Neural cell (in vitro differentiated cells): ENCODE measurements at regions not wholly inside any gene's neighbourhood (a gene's known extent, or its start where the extent isn't known, plus 50 kb on each side); places are given as distances from the start of the nearest gene placed in this dataset.

Experiments used
- H2AFZ ChIP-seq: fragments of 200-600, 300-800 bp; sonication (generic), shearing (Covaris generic); 2 replicates; pipeline ENCODE4 v1.6.0; 2014; ENCODE audit warnings: low read depth, mild to moderate bottlenecking, antibody characterized with exemption, low read length, moderate library complexity
- H3F3A ChIP-seq: fragments of 200-600 bp; shearing (Covaris generic); 2 replicates; pipeline ENCODE4 v1.6.1; 2016; ENCODE audit warnings: mild to moderate bottlenecking, moderate library complexity, mixed read lengths, antibody characterized with exemption, low read length; ENCODE audit not compliant: insufficient read depth, poor library complexity, severe bottlenecking
- H3K27ac ChIP-seq: fragments of 200-600, 300-800 bp; sonication (generic), shearing (Covaris generic); 2 replicates; pipeline ENCODE4 v1.5.1; 2014; ENCODE audit warnings: mild to moderate bottlenecking, low read length, moderate library complexity
- H3K27me3 ChIP-seq: fragments of 300-800, 200-600 bp; sonication (generic), shearing (Covaris generic); 2 replicates; pipeline ENCODE4 v1.6.0; 2014; ENCODE audit warnings: mild to moderate bottlenecking, low read depth, low read length, moderate library complexity; ENCODE audit not compliant: insufficient read depth
- H3K36me3 ChIP-seq: fragments of 300-800, 200-600 bp; sonication (generic), shearing (Covaris generic); 2 replicates; pipeline ENCODE4 v1.5.1; 2014; ENCODE audit warnings: mild to moderate bottlenecking, antibody characterized with exemption, low read length, moderate library complexity; ENCODE audit not compliant: insufficient read depth
- H3K4me2 ChIP-seq: fragments of 300-800, 200-600 bp; sonication (generic), shearing (Covaris generic); 2 replicates; pipeline ENCODE4 v1.6.0; 2014; ENCODE audit warnings: mild to moderate bottlenecking, low read length
- H3K4me3 ChIP-seq: fragments of 300-800, 200-600 bp; sonication (generic), shearing (Covaris generic); 2 replicates; pipeline ENCODE4 v1.5.1; 2014; ENCODE audit warnings: mild to moderate bottlenecking, low read length, moderate library complexity
- H3K79me2 ChIP-seq: fragments of 200-600 bp; shearing (Covaris generic); replicated peaks from 2 replicates; pipeline ENCODE4 v1.6.0; 2014; ENCODE audit warnings: mild to moderate bottlenecking, low read length, moderate library complexity; ENCODE audit not compliant: insufficient read depth
- H3K9ac ChIP-seq: fragments of 300-800, 200-600 bp; sonication (generic), shearing (Covaris generic); 2 replicates; pipeline ENCODE4 v1.6.1; 2016; ENCODE audit warnings: mild to moderate bottlenecking, low read length, mixed read lengths
- H3K9me2 ChIP-seq: fragments of 200-600 bp; shearing (Covaris generic); 2 replicates; pipeline ENCODE4 v1.6.1; 2016; ENCODE audit warnings: mild to moderate bottlenecking, low read length, mixed read lengths; ENCODE audit not compliant: insufficient read depth
- H3K9me3 ChIP-seq: fragments of 200-600, 300-800 bp; sonication (generic), shearing (Covaris generic); 2 replicates; pipeline ENCODE4 v1.6.1; 2016; ENCODE audit warnings: mild to moderate bottlenecking, mixed run types, low read length, moderate library complexity, mixed read lengths
- H4K20me1 ChIP-seq: fragments of 200-600 bp; shearing (Covaris generic); 2 replicates; pipeline ENCODE4 v1.6.1; 2016; ENCODE audit warnings: mild to moderate bottlenecking, mixed run types; ENCODE audit not compliant: insufficient read depth
- CTCF ChIP-seq: fragments of 450-650 bp; IDR thresholded peaks from 2 replicates; pipeline ENCODE4 v1.5.1; 2014; ENCODE audit warnings: antibody characterized with exemption, mild to moderate bottlenecking, moderate library complexity; ENCODE audit not compliant: poor library complexity, severe bottlenecking
- EP300 ChIP-seq: fragments of 450-650 bp; conservative IDR thresholded peaks from 2 replicates; pipeline ENCODE4 v1.6.1; 2014; ENCODE audit warnings: antibody characterized with exemption, mild to moderate bottlenecking, moderate library complexity; ENCODE audit not compliant: poor library complexity, severe bottlenecking
- EZH2 ChIP-seq: fragments of 200-600, 300-800 bp; shearing (Covaris generic), sonication (generic); IDR thresholded peaks from 2 replicates; pipeline ENCODE4 v1.6.1; 2014; ENCODE audit warnings: antibody characterized with exemption, low read length, borderline replicate concordance, mild to moderate bottlenecking; ENCODE audit not compliant: insufficient read depth, poor library complexity, severe bottlenecking
- MXI1 ChIP-seq: fragments of 450-650 bp; conservative IDR thresholded peaks from 2 replicates; pipeline ENCODE4 v1.6.1; 2014; ENCODE audit warnings: antibody characterized with exemption, mild to moderate bottlenecking; ENCODE audit not compliant: poor library complexity, severe bottlenecking
- POLR2AphosphoS5 ChIP-seq: IDR thresholded peaks from 2 replicates; pipeline ENCODE4 v1.6.1; 2012
- RAD21 ChIP-seq: fragments of 450-650 bp; conservative IDR thresholded peaks from 2 replicates; pipeline ENCODE4 v1.6.1; 2014; ENCODE audit warnings: antibody characterized with exemption, mild to moderate bottlenecking, moderate library complexity
- SMC3 ChIP-seq: fragments of 450-650 bp; conservative IDR thresholded peaks from 2 replicates; pipeline ENCODE4 v1.6.1; 2014; ENCODE audit warnings: antibody characterized with exemption, mild to moderate bottlenecking, moderate library complexity; ENCODE audit not compliant: poor library complexity
- TAF1 ChIP-seq: IDR thresholded peaks from 2 replicates; pipeline ENCODE4 v1.6.1; 2012; ENCODE audit warnings: low read depth
- TF ChIP-seq, protein P1 (sequence below): IDR thresholded peaks from 2 replicates; pipeline ENCODE4 v1.6.1; 2012; ENCODE audit warnings: borderline replicate concordance

DNA sequence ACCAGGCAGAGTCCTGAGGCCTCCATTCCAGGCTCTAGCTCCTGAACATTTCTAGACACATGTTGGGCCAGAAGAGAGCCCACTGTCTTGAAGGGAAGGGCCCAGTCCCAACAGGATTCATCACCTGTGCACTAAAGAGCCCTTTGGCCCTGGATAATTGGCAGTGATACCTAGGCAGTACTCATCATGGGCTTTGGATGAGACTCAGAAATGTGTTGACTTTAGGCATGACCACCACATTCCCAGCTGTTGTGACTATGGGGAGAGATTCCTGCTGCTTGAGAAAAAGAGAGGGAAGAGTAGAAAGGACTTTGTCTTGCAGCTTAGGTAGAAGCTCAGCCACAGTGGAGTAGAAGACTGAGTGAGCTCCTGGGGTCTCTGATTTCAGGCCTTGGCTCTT, 138.4 kb upstream of the DAPK1 start:
- H3K9me3 ChIP-seq = no peaks in the 10 kb centered on the region
- H3K36me3 ChIP-seq = no peaks in the 10 kb centered on the region
- H3K9me2 ChIP-seq = no peaks in the 10 kb centered on the region
- H3F3A ChIP-seq = no peaks in the 10 kb centered on the region
- no peaks in the 10 kb centered on the region for H3K79me2 ChIP-seq
- TF ChIP-seq SMC3 = no peak
- TF ChIP-seq, protein P1, sequence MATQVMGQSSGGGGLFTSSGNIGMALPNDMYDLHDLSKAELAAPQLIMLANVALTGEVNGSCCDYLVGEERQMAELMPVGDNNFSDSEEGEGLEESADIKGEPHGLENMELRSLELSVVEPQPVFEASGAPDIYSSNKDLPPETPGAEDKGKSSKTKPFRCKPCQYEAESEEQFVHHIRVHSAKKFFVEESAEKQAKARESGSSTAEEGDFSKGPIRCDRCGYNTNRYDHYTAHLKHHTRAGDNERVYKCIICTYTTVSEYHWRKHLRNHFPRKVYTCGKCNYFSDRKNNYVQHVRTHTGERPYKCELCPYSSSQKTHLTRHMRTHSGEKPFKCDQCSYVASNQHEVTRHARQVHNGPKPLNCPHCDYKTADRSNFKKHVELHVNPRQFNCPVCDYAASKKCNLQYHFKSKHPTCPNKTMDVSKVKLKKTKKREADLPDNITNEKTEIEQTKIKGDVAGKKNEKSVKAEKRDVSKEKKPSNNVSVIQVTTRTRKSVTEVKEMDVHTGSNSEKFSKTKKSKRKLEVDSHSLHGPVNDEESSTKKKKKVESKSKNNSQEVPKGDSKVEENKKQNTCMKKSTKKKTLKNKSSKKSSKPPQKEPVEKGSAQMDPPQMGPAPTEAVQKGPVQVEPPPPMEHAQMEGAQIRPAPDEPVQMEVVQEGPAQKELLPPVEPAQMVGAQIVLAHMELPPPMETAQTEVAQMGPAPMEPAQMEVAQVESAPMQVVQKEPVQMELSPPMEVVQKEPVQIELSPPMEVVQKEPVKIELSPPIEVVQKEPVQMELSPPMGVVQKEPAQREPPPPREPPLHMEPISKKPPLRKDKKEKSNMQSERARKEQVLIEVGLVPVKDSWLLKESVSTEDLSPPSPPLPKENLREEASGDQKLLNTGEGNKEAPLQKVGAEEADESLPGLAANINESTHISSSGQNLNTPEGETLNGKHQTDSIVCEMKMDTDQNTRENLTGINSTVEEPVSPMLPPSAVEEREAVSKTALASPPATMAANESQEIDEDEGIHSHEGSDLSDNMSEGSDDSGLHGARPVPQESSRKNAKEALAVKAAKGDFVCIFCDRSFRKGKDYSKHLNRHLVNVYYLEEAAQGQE = no peak
- TF ChIP-seq MXI1 = no peak
- no peak for TF ChIP-seq RAD21
- no peak for TF ChIP-seq EP300
- no peak for TF ChIP-seq CTCF
- TF ChIP-seq EZH2 = no peak
- TF ChIP-seq TAF1 = no peak
- TF ChIP-seq POLR2AphosphoS5 = no peak
- no peak overlapping the region for H3K27ac ChIP-seq
- H3K9ac ChIP-seq = no peak overlapping the region
- no peak overlapping the region for H3K4me2 ChIP-seq
- H4K20me1 ChIP-seq = no peaks in the 10 kb centered on the region
- H2AFZ ChIP-seq = no peak overlapping the region
- no peak overlapping the region for H3K4me3 ChIP-seq
- no peaks in the 10 kb centered on the region for H3K27me3 ChIP-seq

DNA sequence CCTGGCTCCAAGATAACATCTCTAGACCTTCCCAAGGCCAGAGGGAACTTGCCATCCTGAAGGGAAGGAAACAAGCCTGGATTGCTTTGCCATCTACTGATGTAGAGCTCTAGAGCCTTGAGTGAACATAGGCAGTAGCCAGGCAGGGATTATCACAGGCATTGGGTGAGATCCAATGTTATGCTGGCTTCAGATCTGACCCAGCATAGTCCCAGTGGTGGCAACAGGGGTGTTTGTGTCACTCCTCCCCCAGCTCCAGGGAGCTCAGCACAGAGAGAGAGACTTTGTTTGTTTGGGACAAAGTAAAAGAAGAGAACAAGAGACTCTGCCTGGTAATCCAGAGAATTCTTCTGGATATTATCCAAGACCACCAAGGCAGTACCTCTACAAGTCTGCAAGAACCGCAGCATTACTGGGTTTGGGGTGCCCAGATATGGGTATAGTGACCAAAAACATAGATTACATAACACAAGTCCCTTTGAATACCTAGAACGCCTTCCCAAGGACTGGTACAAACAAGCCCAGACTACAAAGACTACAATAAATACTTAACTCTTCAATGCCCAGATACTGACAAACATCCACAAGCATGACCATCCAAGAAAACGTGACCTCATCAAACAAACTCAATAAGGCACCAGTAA, 137.6 kb upstream of the DAPK1 start:
- Histone ChIP-seq H3K27ac (no peak overlapping the region), H3K27me3 (no peaks in the 10 kb centered on the region), H3K9me3 (no peaks in the 10 kb centered on the region), H2AFZ (no peak overlapping the region), H3K4me2 (no peak overlapping the region), H3K79me2 (no peaks in the 10 kb centered on the region), H3K9ac (no peak overlapping the region), H3K36me3 (no peaks in the 10 kb centered on the region), H3K4me3 (no peak overlapping the region), H4K20me1 (no peaks in the 10 kb centered on the region), H3F3A (no peaks in the 10 kb centered on the region), H3K9me2 (no peaks in the 10 kb centered on the region)
- TF ChIP-seq, protein P1 = no peak
- TF ChIP-seq POLR2AphosphoS5 (no peak), MXI1 (no peak), EZH2 (no peak), CTCF (no peak), SMC3 (no peak), TAF1 (no peak), EP300 (no peak), RAD21 (no peak)
